Fibroblast of villous mesenchyme (primary cell): ENCODE measurements at regions not wholly inside any gene's neighbourhood (a gene's known extent, or its start where the extent isn't known, plus 50 kb on each side); places are given as distances from the start of the nearest gene placed in this dataset.

Experiments
- DNase-seq: peaks from one replicate; pipeline ENCODE4 v3.0.0-alpha.2; 2010; ENCODE audit warnings: low read depth
- H3K4me3 ChIP-seq: 2 replicates; pipeline ENCODE4 v1.5.1; 2011; ENCODE audit warnings: low read depth, mild to moderate bottlenecking, low read length
- CTCF ChIP-seq: IDR thresholded peaks from 2 replicates; pipeline ENCODE4 v1.5.1; 2012; ENCODE audit warnings: low read depth, mild to moderate bottlenecking, low read length; ENCODE audit not compliant: insufficient read depth

DNA sequence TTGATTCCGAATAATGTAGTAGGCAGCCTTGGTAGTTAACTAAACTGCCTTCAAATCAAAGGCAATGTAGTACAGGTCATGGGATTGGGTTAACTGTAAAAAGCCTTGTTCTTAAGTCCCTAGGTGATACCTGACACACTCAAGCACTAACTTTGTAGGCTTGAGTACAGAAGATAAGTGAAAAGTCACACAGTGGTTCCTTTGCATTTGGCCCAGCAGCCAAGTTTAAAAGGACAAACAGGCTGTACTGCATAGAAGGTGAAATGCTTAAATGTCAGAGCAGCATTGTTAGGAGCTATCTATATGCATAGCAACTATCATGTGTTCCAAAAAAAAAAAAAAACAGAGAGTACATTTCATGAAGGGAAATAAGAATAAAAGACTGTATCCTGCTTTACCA lies 178.4 kb downstream of the ATOH1 start:
- DNase-seq = no peak
- no peak for TF ChIP-seq CTCF
- H3K4me3 ChIP-seq = no peak overlapping the region

GRCh38 chr4:94011190-94011589 lies 182.6 kb downstream of the ATOH1 start:
- no peak for DNase-seq
- no peak for TF ChIP-seq CTCF
- no peak overlapping the region for H3K4me3 ChIP-seq

DNA sequence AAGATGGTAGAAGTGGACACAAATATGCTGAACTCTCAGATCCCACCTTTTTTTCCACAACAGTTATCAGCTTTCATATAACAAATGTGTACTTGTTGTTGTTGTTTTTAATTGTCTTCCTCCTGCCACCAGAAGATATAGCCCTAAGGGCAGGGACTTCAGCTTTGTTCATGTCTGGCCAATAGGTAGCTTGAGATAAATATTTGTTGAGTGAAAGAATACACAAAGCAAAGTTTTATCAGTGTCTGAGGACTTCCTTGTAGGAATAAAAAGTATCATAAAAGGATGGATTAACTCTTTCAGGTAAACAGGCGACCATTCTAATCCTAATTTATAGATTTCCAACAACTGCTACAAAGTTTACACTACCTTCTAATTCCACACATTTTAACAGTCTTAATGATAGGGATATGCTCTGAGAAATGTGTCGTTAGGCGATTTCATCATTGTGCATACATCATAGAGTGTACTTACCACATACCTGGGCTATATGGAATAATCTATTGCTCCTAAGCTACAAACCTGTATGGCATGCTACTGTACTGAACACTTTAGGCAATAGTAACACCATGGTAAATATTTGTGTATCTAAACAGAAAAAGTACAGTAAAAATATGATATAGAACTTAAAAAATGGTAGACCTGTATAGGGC lies 186.1 kb downstream of the ATOH1 start:
- no peak for DNase-seq
- H3K4me3 ChIP-seq = no peak overlapping the region
- no peak for TF ChIP-seq CTCF

DNA sequence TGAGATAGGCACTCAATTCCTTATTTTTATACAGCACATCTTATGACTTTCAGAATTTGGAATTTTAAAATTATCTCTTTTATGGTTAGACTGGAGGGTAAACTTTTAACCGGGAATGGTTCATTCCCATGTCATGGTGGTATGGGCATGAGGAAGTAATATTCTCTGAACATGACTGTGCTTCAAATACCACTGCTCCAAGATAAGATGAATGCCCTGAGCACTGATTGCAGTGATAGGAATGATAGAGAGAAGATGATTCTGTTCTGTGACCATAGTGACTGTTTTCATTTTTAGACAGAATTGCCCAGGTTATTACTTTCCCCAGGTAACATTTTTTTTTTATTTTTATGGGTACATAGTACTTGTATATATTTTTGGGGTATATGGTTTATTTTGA lies 187.4 kb downstream of the ATOH1 start:
- TF ChIP-seq CTCF = no peak
- no peak overlapping the region for H3K4me3 ChIP-seq
- DNase-seq = no peak

GRCh38 chr4:94032754-94033153 lies 174.9 kb upstream of the SMARCAD1 start:
- H3K4me3 ChIP-seq = no peak overlapping the region
- no peak for TF ChIP-seq CTCF
- DNase-seq = no peak

DNA sequence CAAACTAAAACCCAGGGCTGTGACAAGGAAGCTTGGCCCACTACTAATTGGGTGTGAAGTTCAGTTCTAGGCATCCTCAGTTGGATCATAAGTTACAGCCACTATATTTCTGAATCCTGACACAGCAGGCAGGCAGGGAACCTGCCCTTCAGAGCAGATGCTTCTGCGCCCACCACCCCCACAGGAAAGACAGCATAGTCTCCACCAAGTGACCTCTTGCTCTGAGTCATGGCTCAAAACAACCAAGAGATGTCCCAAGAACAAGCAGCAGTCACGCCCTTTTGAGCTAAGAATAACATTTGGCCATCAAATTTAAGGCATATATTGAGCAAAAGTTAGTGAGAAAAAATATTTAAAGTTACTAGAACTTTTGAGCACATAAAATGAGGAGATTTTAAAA lies 170.7 kb upstream of the SMARCAD1 start:
- TF ChIP-seq CTCF = no peak
- DNase-seq = no peak
- H3K4me3 ChIP-seq = no peak overlapping the region

DNA sequence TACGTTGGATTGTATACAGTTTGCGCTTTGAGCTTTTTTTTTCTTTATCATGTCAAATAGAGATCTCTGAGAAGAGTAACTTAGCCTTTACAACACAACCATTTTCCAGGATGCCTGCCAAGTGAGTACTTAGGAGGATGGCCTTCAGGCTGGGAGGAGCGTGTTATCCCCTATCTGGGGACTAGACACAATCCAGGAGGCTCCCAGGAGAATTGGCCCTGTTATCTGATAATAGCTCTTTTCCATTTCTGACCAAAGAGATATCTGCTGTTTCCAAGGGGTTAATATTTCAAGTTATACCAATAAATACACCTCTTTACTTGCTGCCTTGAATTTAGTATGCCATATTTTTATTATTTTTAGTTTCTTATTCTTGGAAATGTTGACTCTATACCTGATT lies 169.5 kb upstream of the SMARCAD1 start:
- DNase-seq = no peak
- no peak for TF ChIP-seq CTCF
- H3K4me3 ChIP-seq = no peak overlapping the region
